Mesenchymal stem cell (in vitro differentiated cells and primary cell): ENCODE measurements at regions not wholly inside any gene's neighbourhood (a gene's known extent, or its start where the extent isn't known, plus 50 kb on each side); places are given as distances from the start of the nearest gene placed in this dataset.

Experiments used
- DNase-seq: peaks from one replicate; pipeline ENCODE4 v3.0.0-alpha.2; 2013
- H2AFZ ChIP-seq: one replicate; pipeline ENCODE4 v1.6.1; 2013; ENCODE audit warnings: low read depth, mild to moderate bottlenecking, control low read depth, inconsistent platforms, low read length, moderate library complexity
- H2AK5ac ChIP-seq: 2 replicates; pipeline ENCODE4 v1.6.1; 2013; ENCODE audit warnings: low read length, moderate library complexity, mild to moderate bottlenecking, inconsistent platforms; ENCODE audit not compliant: severe bottlenecking
- H2BK120ac ChIP-seq: one replicate; pipeline ENCODE4 v1.6.1; 2013; ENCODE audit warnings: low read depth, mild to moderate bottlenecking, inconsistent platforms, low read length, moderate library complexity
- H2BK12ac ChIP-seq, 2 experiments: one replicate each; pipeline ENCODE4 v1.6.1; 2013; ENCODE audit warnings: inconsistent platforms in 2 of 2, low read length in 2 of 2, mild to moderate bottlenecking in 2 of 2, moderate library complexity in 2 of 2, control low read depth in 1 of 2
- H2BK15ac ChIP-seq: one replicate; pipeline ENCODE4 v1.6.1; 2013; ENCODE audit warnings: mild to moderate bottlenecking, low read depth, inconsistent platforms; ENCODE audit not compliant: poor library complexity, severe bottlenecking
- H2BK5ac ChIP-seq: 2 replicates; pipeline ENCODE4 v1.6.1; 2013; ENCODE audit warnings: low read depth, mild to moderate bottlenecking, low read length, control low read depth, inconsistent platforms; ENCODE audit not compliant: poor library complexity, severe bottlenecking
- H3K14ac ChIP-seq, 2 experiments: one replicate each; pipeline ENCODE4 v1.6.1; 2013; ENCODE audit warnings: inconsistent platforms in 2 of 2, low read length in 2 of 2, control low read depth in 1 of 2, mild to moderate bottlenecking in 1 of 2, moderate library complexity in 1 of 2
- H3K18ac ChIP-seq, 2 experiments: one replicate each; pipeline ENCODE4 v1.6.1; 2013; ENCODE audit warnings: inconsistent platforms in 2 of 2, low read length in 2 of 2, control low read depth in 1 of 2, low read depth in 1 of 2, mild to moderate bottlenecking in 1 of 2
- H3K23ac ChIP-seq, 2 experiments: one replicate each; pipeline ENCODE4 v1.6.1; 2013; ENCODE audit warnings: inconsistent platforms in 2 of 2, low read length in 2 of 2, mild to moderate bottlenecking in 2 of 2, moderate library complexity in 2 of 2, control low read depth in 1 of 2
- H3K27ac ChIP-seq: 2 replicates; pipeline ENCODE4 v1.5.1; 2013; ENCODE audit warnings: mild to moderate bottlenecking, moderate library complexity, low read length, control low read depth, inconsistent platforms; ENCODE audit not compliant: poor library complexity, severe bottlenecking
- H3K27me3 ChIP-seq, 2 experiments: 2 replicates each; pipeline versions ENCODE4 v1.6.1 to v1.7.0; 2013; ENCODE audit warnings: low read length in 2 of 2, mild to moderate bottlenecking in 2 of 2, moderate library complexity in 2 of 2, control low read depth in 1 of 2, inconsistent platforms in 1 of 2; ENCODE audit not compliant: control insufficient read depth in 1 of 2, insufficient read depth in 1 of 2
- H3K36me3 ChIP-seq, 2 experiments: 2 replicates each; pipeline versions ENCODE4 v1.6.1 to v1.7.0; 2013; ENCODE audit warnings: low read length in 2 of 2, control low read depth in 1 of 2, inconsistent platforms in 1 of 2, low read depth in 1 of 2, mild to moderate bottlenecking in 1 of 2; ENCODE audit not compliant: insufficient read depth in 2 of 2, control insufficient read depth in 1 of 2
- H3K4ac ChIP-seq, 2 experiments: one replicate each; pipeline ENCODE4 v1.6.1; 2013; ENCODE audit warnings: inconsistent platforms in 2 of 2, low read length in 2 of 2, mild to moderate bottlenecking in 2 of 2, moderate library complexity in 2 of 2, control low read depth in 1 of 2, low read depth in 1 of 2
- H3K4me1 ChIP-seq: 2 replicates; pipeline ENCODE4 v1.6.1; 2013; ENCODE audit warnings: low read depth, low read length, control low read depth; ENCODE audit not compliant: control insufficient read depth, insufficient read depth
- H3K4me2 ChIP-seq: 2 replicates; pipeline ENCODE4 v1.6.1; 2013; ENCODE audit warnings: low read length, mild to moderate bottlenecking, inconsistent platforms; ENCODE audit not compliant: poor library complexity, severe bottlenecking
- H3K4me3 ChIP-seq, 2 experiments: 2 replicates each; pipeline versions ENCODE4 v1.5.1 to v1.7.0; 2013; ENCODE audit warnings: low read length in 2 of 2, mild to moderate bottlenecking in 2 of 2, control low read depth in 1 of 2, low read depth in 1 of 2; ENCODE audit not compliant: insufficient read depth in 1 of 2
- H3K79me1 ChIP-seq: replicated peaks from 2 replicates; pipeline ENCODE4 v1.6.1; 2013; ENCODE audit warnings: mild to moderate bottlenecking, control low read depth, low read length, inconsistent platforms; ENCODE audit not compliant: poor library complexity, severe bottlenecking
- H3K9ac ChIP-seq: 2 replicates; pipeline ENCODE4 v1.7.0; 2013; ENCODE audit warnings: mild to moderate bottlenecking, low read length, moderate library complexity
- H3K9me3 ChIP-seq: 2 replicates; pipeline ENCODE4 v1.7.0; 2013; ENCODE audit warnings: mild to moderate bottlenecking, low read length; ENCODE audit not compliant: control insufficient read depth
- H4K8ac ChIP-seq: one replicate; pipeline ENCODE4 v1.6.1; 2013; ENCODE audit warnings: inconsistent platforms, mild to moderate bottlenecking, low read length, moderate library complexity
- H4K91ac ChIP-seq: one replicate; pipeline ENCODE4 v1.6.1; 2013; ENCODE audit warnings: mild to moderate bottlenecking, low read length, inconsistent platforms
- WGBS: methylation state at CpG from one replicate; pipeline ENCODE4 v1.1.7; 2013; ENCODE audit warnings: mixed read lengths; 5-methylcytosine and 5-hydroxymethylcytosine counted together

- Histone ChIP-seq H3K18ac (no peak overlapping the region), H2AK5ac (no peak overlapping the region), H3K36me3 (no peaks in the 10 kb centered on the region), H3K14ac (no peak overlapping the region), H3K79me1 (no peaks in the 10 kb centered on the region), H3K4me2 (no peak overlapping the region), H2BK5ac (no peak overlapping the region), H3K4me1 (no peaks in the 10 kb centered on the region), H3K4me3 (no peak overlapping the region), H4K8ac (no peak overlapping the region), H3K9ac (no peak overlapping the region), H3K4ac (no peak overlapping the region), H3K27me3 (no peaks in the 10 kb centered on the region), H3K9me3 (no peaks in the 10 kb centered on the region), H3K27ac (peak overlapping the region; percentile 42), H4K91ac (no peak overlapping the region), H2BK15ac (no peak overlapping the region), H3K23ac (no peak overlapping the region), H2BK120ac (no peak overlapping the region), H2AFZ (no peak overlapping the region), H2BK12ac (no peak overlapping the region)
- no peak for DNase-seq
- WGBS, result 83% methylated on average over 2 of the region's 2 CpGs
These were observed 166.6 kb downstream of the NDFIP2 start for GRCh38 chr13:79647533-79647932.

- Histone ChIP-seq H3K27me3 (no peaks in the 10 kb centered on the region), H4K8ac (no peak overlapping the region), H3K4me3 (no peak overlapping the region), H3K27ac (no peak overlapping the region), H2BK12ac (peak overlapping the region in 1 of 2 experiments; percentile 71), H3K4ac (peak overlapping the region in 1 of 2 experiments; percentile 41), H3K9ac (no peak overlapping the region), H3K9me3 (no peaks in the 10 kb centered on the region), H3K36me3 (no peaks in the 10 kb centered on the region), H2AK5ac (peak overlapping the region; percentile 23), H2AFZ (no peak overlapping the region), H3K23ac (no peak overlapping the region), H3K79me1 (no peaks in the 10 kb centered on the region), H3K18ac (peak overlapping the region in 1 of 2 experiments; percentile 1), H2BK120ac (no peak overlapping the region), H3K14ac (peak overlapping the region in 1 of 2 experiments; percentile 4), H4K91ac (peak overlapping the region; percentile 2), H2BK5ac (no peak overlapping the region), H2BK15ac (no peak overlapping the region), H3K4me2 (no peak overlapping the region), H3K4me1 (no peaks in the 10 kb centered on the region)
- no peak for DNase-seq
- WGBS, result 94% methylated on average over 2 of the region's 2 CpGs
These were observed 165.9 kb downstream of the NDFIP2 start for GRCh38 chr13:79646880-79647279.

- Histone ChIP-seq H2BK5ac (no peak overlapping the region), H2BK12ac (no peak overlapping the region), H3K9ac (no peak overlapping the region), H3K18ac (no peak overlapping the region), H3K79me1 (no peaks in the 10 kb centered on the region), H3K4me2 (no peak overlapping the region), H3K4me3 (no peak overlapping the region), H2BK15ac (no peak overlapping the region), H2AK5ac (peak overlapping the region; percentile 75), H3K23ac (no peak overlapping the region), H3K27me3 (no peaks in the 10 kb centered on the region), H2BK120ac (no peak overlapping the region), H3K9me3 (no peaks in the 10 kb centered on the region), H3K4ac (no peak overlapping the region), H3K4me1 (no peaks in the 10 kb centered on the region), H4K8ac (no peak overlapping the region), H2AFZ (no peak overlapping the region), H3K27ac (no peak overlapping the region), H4K91ac (no peak overlapping the region), H3K14ac (no peak overlapping the region), H3K36me3 (no peaks in the 10 kb centered on the region)
- WGBS, result 75% methylated on average over 2 of the region's 3 CpGs
- DNase-seq, result no peak
These were observed 164.6 kb downstream of the NDFIP2 start for GRCh38 chr13:79645569-79645968.

- DNase-seq, result no peak
- Histone ChIP-seq H3K4me3 (no peak overlapping the region), H2BK120ac (no peak overlapping the region), H3K14ac (no peak overlapping the region), H2BK12ac (no peak overlapping the region), H3K27me3 (no peaks in the 10 kb centered on the region), H3K4me1 (no peaks in the 10 kb centered on the region), H4K8ac (no peak overlapping the region), H3K4ac (no peak overlapping the region), H3K9ac (no peak overlapping the region), H2AK5ac (no peak overlapping the region), H3K9me3 (no peaks in the 10 kb centered on the region), H2BK5ac (no peak overlapping the region), H2AFZ (no peak overlapping the region), H3K27ac (no peak overlapping the region), H3K18ac (no peak overlapping the region), H3K23ac (no peak overlapping the region), H3K79me1 (no peaks in the 10 kb centered on the region), H4K91ac (no peak overlapping the region), H2BK15ac (no peak overlapping the region), H3K36me3 (no peaks in the 10 kb centered on the region), H3K4me2 (no peak overlapping the region)
- WGBS, result 81% methylated on average over 3 of the region's 3 CpGs
These were observed 161.6 kb downstream of the NDFIP2 start for GRCh38 chr13:79642596-79642995.
